ENCODE measurements at regions not wholly inside any gene's neighbourhood (a gene's known extent, or its start where the extent isn't known, plus 50 kb on each side); places are given as distances from the start of the nearest gene placed in this dataset.
"Not testable (repeated sequence)": the region's sequence is repeated elsewhere in the genome, so short reads cannot be mapped to it uniquely, and the experiment has no call there.

DNA sequence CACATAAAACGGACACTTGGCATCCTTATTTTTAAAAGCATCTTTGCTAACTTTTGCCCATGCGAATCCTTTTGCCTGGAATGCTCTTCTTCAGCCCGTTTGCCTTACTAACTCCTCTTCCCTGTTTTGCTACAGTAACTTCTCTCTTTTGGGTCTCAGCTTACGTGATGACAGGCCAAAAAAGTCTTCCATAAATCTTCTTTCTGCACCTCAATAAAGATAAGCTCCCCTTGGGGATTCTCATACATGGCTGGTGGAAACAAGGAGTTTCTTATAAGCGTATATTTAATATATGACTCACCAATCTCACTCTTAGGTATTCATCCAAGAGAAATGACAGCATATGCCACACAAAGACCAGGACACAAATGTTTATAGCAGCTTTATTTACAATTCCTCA lies 192.7 kb downstream of the RCHY1 start:
- Histone ChIP-seq H3K27me3 (ENCODE audit: control insufficient read depth, insufficient read depth, low read length) (no peaks in the 10 kb centered on the region), H3K36me3 (ENCODE audit: control insufficient read depth in 2 of 3, insufficient read depth in 3 of 3, low read length in 3 of 3) (no peaks in the 10 kb centered on the region), H3K4me1 (ENCODE audit: control insufficient read depth in 2 of 3, insufficient read depth in 2 of 3, low read depth in 1 of 3, low read length in 3 of 3) (no peaks in the 10 kb centered on the region), H3K27ac (ENCODE audit: low read depth in 2 of 2, low read length in 2 of 2) (no peak overlapping the region), H3K4me3 (ENCODE audit: low read length in 3 of 3) (no peak overlapping the region), H3K9ac (ENCODE audit: low read length in 3 of 3) (no peak overlapping the region), H3K9me3 (ENCODE audit: control insufficient read depth in 2 of 3, insufficient read depth in 1 of 3, low read length in 3 of 3) (no peaks in the 10 kb centered on the region)
- FAIRE-seq (no peak), DNase-seq (no peak)
- TF ChIP-seq, protein P1, sequence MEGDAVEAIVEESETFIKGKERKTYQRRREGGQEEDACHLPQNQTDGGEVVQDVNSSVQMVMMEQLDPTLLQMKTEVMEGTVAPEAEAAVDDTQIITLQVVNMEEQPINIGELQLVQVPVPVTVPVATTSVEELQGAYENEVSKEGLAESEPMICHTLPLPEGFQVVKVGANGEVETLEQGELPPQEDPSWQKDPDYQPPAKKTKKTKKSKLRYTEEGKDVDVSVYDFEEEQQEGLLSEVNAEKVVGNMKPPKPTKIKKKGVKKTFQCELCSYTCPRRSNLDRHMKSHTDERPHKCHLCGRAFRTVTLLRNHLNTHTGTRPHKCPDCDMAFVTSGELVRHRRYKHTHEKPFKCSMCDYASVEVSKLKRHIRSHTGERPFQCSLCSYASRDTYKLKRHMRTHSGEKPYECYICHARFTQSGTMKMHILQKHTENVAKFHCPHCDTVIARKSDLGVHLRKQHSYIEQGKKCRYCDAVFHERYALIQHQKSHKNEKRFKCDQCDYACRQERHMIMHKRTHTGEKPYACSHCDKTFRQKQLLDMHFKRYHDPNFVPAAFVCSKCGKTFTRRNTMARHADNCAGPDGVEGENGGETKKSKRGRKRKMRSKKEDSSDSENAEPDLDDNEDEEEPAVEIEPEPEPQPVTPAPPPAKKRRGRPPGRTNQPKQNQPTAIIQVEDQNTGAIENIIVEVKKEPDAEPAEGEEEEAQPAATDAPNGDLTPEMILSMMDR (IDR thresholded peaks at IDR 0.05; ENCODE audit: borderline replicate concordance, extremely low read depth, insufficient read depth), result no peak
- intact Hi-C loops (cut with DNase I), result no loop called here

DNA sequence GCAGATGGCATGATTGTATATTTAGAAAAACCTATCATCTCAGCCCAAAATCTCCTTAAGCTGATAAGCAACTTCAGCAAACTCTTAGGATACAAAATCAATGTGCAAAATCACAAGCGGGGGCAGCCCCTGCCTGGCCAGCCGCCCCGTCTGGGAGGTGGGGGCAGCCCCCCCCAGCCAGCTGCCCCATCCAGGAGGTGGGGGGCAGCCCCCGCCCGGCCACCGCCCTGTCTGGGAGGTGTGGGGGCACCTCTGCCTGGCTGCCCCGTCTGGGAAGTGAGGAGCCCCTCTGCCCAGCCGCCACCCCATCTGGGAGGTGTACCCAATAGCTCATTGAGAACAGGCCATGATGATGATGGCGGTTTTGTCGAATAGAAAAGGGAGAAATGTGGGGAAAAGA lies 196.6 kb downstream of the RCHY1 start:
- H3K4me3 ChIP-seq (ENCODE audit: low read length in 3 of 3); H3K4me1 ChIP-seq (ENCODE audit: control insufficient read depth in 2 of 3, insufficient read depth in 2 of 3, low read depth in 1 of 3, low read length in 3 of 3); H3K9ac ChIP-seq (ENCODE audit: low read length in 3 of 3); H3K9me3 ChIP-seq (ENCODE audit: control insufficient read depth in 2 of 3, insufficient read depth in 1 of 3, low read length in 3 of 3); DNase-seq; H3K36me3 ChIP-seq (ENCODE audit: control insufficient read depth in 2 of 3, insufficient read depth in 3 of 3, low read length in 3 of 3); H3K27ac ChIP-seq (ENCODE audit: low read depth in 2 of 2, low read length in 2 of 2); intact Hi-C loops (cut with DNase I); FAIRE-seq; H3K27me3 ChIP-seq (ENCODE audit: control insufficient read depth, insufficient read depth, low read length): not testable (repeated sequence)

DNA sequence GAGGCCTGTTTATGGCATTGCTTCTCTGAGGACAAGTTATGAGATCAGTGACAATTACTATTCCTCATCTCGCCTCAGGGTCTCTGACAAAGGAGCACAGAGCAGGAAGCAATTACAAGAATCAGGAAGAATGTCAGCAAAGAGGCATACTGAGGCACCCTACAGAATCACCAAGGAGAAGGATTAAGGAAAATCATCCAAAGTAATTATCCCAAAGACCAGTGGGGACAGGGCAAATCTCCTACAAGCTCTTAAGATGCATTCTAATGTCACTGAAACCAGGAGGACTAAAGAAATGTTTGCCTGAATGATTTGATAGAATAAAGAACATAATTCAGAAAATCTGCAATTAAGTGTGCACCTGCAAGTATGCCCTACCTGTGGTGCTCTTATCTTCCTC lies 206.2 kb downstream of the RCHY1 start:
- H3K36me3 ChIP-seq (ENCODE audit: control insufficient read depth in 2 of 3, insufficient read depth in 3 of 3, low read length in 3 of 3), result no peaks in the 10 kb centered on the region
- H3K9ac ChIP-seq (ENCODE audit: low read length in 3 of 3), result no peak overlapping the region
- no peaks in the 10 kb centered on the region for H3K27me3 ChIP-seq (ENCODE audit: control insufficient read depth, insufficient read depth, low read length)
- no peaks in the 10 kb centered on the region for H3K4me1 ChIP-seq (ENCODE audit: control insufficient read depth in 2 of 3, insufficient read depth in 2 of 3, low read depth in 1 of 3, low read length in 3 of 3)
- FAIRE-seq, result no peak
- no peak for DNase-seq
- H3K27ac ChIP-seq (ENCODE audit: low read depth in 2 of 2, low read length in 2 of 2), result no peak overlapping the region
- H3K9me3 ChIP-seq (ENCODE audit: control insufficient read depth in 2 of 3, insufficient read depth in 1 of 3, low read length in 3 of 3), result no peaks in the 10 kb centered on the region
- intact Hi-C loops (cut with DNase I), result no loop called here
- TF ChIP-seq, protein P1 (IDR thresholded peaks at IDR 0.05; ENCODE audit: borderline replicate concordance, extremely low read depth, insufficient read depth), result no peak
- no peak overlapping the region for H3K4me3 ChIP-seq (ENCODE audit: low read length in 3 of 3)

DNA sequence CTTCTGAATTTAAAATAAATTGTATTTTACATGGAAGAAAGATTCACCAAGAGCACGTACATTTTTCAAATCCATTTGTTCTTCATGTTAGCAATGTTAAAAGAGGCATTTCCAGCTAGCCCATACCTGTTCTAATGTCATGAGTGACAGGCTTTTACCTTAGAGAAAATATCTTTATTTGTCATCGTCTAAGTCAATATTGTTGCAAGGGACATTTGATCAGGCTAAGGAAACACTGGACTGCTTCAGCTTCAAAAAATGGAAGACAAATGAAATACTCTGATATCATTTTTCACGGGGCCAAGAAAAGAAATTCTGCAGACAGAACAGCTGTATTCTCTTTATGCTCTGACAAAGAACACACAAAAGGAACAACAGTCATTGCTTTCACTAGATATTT lies 207.7 kb downstream of the RCHY1 start:
- no peak overlapping the region for H3K27ac ChIP-seq (ENCODE audit: low read depth in 2 of 2, low read length in 2 of 2)
- no peak for DNase-seq
- no peak overlapping the region for H3K9ac ChIP-seq (ENCODE audit: low read length in 3 of 3)
- FAIRE-seq, result no peak
- no peaks in the 10 kb centered on the region for H3K36me3 ChIP-seq (ENCODE audit: control insufficient read depth in 2 of 3, insufficient read depth in 3 of 3, low read length in 3 of 3)
- H3K9me3 ChIP-seq (ENCODE audit: control insufficient read depth in 2 of 3, insufficient read depth in 1 of 3, low read length in 3 of 3), result no peaks in the 10 kb centered on the region
- TF ChIP-seq, protein P1 (IDR thresholded peaks at IDR 0.05; ENCODE audit: borderline replicate concordance, extremely low read depth, insufficient read depth), result no peak
- no peaks in the 10 kb centered on the region for H3K27me3 ChIP-seq (ENCODE audit: control insufficient read depth, insufficient read depth, low read length)
- H3K4me1 ChIP-seq (ENCODE audit: control insufficient read depth in 2 of 3, insufficient read depth in 2 of 3, low read depth in 1 of 3, low read length in 3 of 3), result no peaks in the 10 kb centered on the region
- no peak overlapping the region for H3K4me3 ChIP-seq (ENCODE audit: low read length in 3 of 3)
- intact Hi-C loops (cut with DNase I), result no loop called here
